Panc1 (cell line): ENCODE measurements at regions not wholly inside any gene's neighbourhood (a gene's known extent, or its start where the extent isn't known, plus 50 kb on each side); places are given as distances from the start of the nearest gene placed in this dataset.

ENCODE experiments used
- POLR2AphosphoS5 ChIP-seq: IDR thresholded peaks from 2 replicates; pipeline ENCODE4 v1.6.1; 2012; ENCODE audit warnings: mild to moderate bottlenecking, low read depth, low read length, moderate library complexity
- REST ChIP-seq, 2 experiments: IDR thresholded peaks; 2 replicates each; pipeline ENCODE4 v1.6.1; 2011 to 2012; ENCODE audit warnings: low read depth in 2 of 2, control low read depth in 1 of 2, low read length in 1 of 2, mild to moderate bottlenecking in 1 of 2, moderate library complexity in 1 of 2; ENCODE audit not compliant: insufficient read depth in 1 of 2
- SIN3A ChIP-seq: IDR thresholded peaks from 2 replicates; pipeline ENCODE4 v1.6.1; 2012; ENCODE audit warnings: low read depth, mild to moderate bottlenecking, low read length, moderate library complexity, borderline replicate concordance; ENCODE audit not compliant: insufficient read depth
- TF ChIP-seq, protein P1 (sequence below): fragments of 450-650 bp; IDR thresholded peaks from 2 replicates; pipeline ENCODE4 v1.5.1; 2017; ENCODE audit warnings: mild to moderate bottlenecking

DNA sequence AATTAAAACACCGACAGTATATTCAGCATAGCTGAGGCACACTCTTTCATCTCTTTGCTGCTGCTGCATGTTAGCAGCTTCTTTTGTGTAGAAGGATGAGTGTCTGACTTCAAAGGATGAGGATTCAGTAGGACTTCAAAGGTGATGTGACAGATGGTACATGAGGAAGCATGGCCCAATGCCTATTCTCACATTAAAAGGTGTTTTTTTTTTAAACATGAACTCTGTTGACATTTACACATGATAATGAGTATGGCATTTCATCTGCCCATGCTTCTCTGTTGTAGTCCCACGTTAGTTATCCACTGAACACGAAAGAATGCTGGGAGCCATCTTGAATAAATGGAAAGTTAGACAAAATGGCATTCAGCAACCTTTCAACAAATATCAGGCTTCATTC lies 1950.8 kb upstream of the PIK3C3 start:
- TF ChIP-seq, protein P1, sequence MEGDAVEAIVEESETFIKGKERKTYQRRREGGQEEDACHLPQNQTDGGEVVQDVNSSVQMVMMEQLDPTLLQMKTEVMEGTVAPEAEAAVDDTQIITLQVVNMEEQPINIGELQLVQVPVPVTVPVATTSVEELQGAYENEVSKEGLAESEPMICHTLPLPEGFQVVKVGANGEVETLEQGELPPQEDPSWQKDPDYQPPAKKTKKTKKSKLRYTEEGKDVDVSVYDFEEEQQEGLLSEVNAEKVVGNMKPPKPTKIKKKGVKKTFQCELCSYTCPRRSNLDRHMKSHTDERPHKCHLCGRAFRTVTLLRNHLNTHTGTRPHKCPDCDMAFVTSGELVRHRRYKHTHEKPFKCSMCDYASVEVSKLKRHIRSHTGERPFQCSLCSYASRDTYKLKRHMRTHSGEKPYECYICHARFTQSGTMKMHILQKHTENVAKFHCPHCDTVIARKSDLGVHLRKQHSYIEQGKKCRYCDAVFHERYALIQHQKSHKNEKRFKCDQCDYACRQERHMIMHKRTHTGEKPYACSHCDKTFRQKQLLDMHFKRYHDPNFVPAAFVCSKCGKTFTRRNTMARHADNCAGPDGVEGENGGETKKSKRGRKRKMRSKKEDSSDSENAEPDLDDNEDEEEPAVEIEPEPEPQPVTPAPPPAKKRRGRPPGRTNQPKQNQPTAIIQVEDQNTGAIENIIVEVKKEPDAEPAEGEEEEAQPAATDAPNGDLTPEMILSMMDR: no peak
- TF ChIP-seq POLR2AphosphoS5: no peak
- no peak for TF ChIP-seq SIN3A
- TF ChIP-seq REST (IDR thresholded peaks at IDR 0.05; ENCODE audit: insufficient read depth in 1 of 2, low read depth in 2 of 2, low read length in 1 of 2): no peak
